ENCODE measurements at regions not wholly inside any gene's neighbourhood (a gene's known extent, or its start where the extent isn't known, plus 50 kb on each side); places are given as distances from the start of the nearest gene placed in this dataset.

GRCh38 chr6:872570-873125 lies 179.7 kb upstream of the EXOC2 start:
- Histone ChIP-seq H3K4me3 (replicated peaks in 1 of 2; ENCODE audit: low read depth in 1 of 2, low read length in 2 of 2) (no peak overlapping the region), H2AFZ (ENCODE audit: low read depth, low read length, poor library complexity, severe bottlenecking) (no peak overlapping the region), H3K9me3 (ENCODE audit: control insufficient read depth in 1 of 2, insufficient read depth in 1 of 2, low read depth in 1 of 2, low read length in 2 of 2) (no peaks in the 10 kb centered on the region), H3K4me1 (ENCODE audit: control insufficient read depth in 1 of 2, insufficient read depth in 2 of 2, low read length in 2 of 2) (no peaks in the 10 kb centered on the region), H3K79me2 (ENCODE audit: insufficient read depth, low read length) (no peaks in the 10 kb centered on the region), H3K9me2 (ENCODE audit: insufficient read depth) (no peaks in the 10 kb centered on the region), H4K20me1 (ENCODE audit: insufficient read depth) (no peaks in the 10 kb centered on the region), H3K4me2 (ENCODE audit: low read length) (no peak overlapping the region), H3K36me3 (ENCODE audit: control insufficient read depth in 1 of 2, insufficient read depth in 2 of 2, low read length in 2 of 2) (no peaks in the 10 kb centered on the region), H3K27me3 (ENCODE audit: insufficient read depth, low read length) (0 out of 2 replicates have a peak, but pooled peaks cover 4% of the 10 kb centered on the region), H3K27ac (ENCODE audit: low read depth, low read length) (no peak overlapping the region), H3K9ac (ENCODE audit: low read length) (no peak overlapping the region)
- intact Hi-C loops (cut with micrococcal nuclease): no loop called here
- no peak for DNase-seq (ENCODE audit: low read depth, low spot score)
- ChIA-PET POLR2A (no interaction called here), CTCF (no interaction called here), RAD21 (ENCODE audit: low non-redundant PET in 1 of 2, low total read pairs in 2 of 2, uncharacterized antibody in 2 of 2, unreplicated experiment in 2 of 2) (no interaction called here)
- BruUV-seq (replicated peaks): no TSS peak
- no peak for TF ChIP-seq POLR2AphosphoS5 (IDR thresholded peaks at IDR 0.05; ENCODE audit: low read depth, low read length)
- ATAC-seq: no peak

GRCh38 chr6:871503-871902 lies 178.6 kb upstream of the EXOC2 start:
- H3K4me2 ChIP-seq (ENCODE audit: low read length): no peak overlapping the region
- no peak overlapping the region for H2AFZ ChIP-seq (ENCODE audit: low read depth, low read length, poor library complexity, severe bottlenecking)
- ChIA-PET RAD21 (ENCODE audit: low non-redundant PET in 1 of 2, low total read pairs in 2 of 2, uncharacterized antibody in 2 of 2, unreplicated experiment in 2 of 2) (no interaction called here), POLR2A (no interaction called here), CTCF (no interaction called here)
- no peaks in the 10 kb centered on the region for H3K27me3 ChIP-seq (ENCODE audit: insufficient read depth, low read length)
- H3K79me2 ChIP-seq (ENCODE audit: insufficient read depth, low read length): no peaks in the 10 kb centered on the region
- no peaks in the 10 kb centered on the region for H4K20me1 ChIP-seq (ENCODE audit: insufficient read depth)
- TF ChIP-seq YY1 (IDR thresholded peaks at IDR 0.05; ENCODE audit: extremely low read depth, insufficient replicate concordance, low read depth, low read length) (no peak), ZBTB33 (IDR thresholded peaks at IDR 0.05; ENCODE audit: extremely low read depth, insufficient replicate concordance, low read length) (no peak), SRF (IDR thresholded peaks at IDR 0.05; ENCODE audit: low read depth) (no peak), EZH2phosphoT487 (IDR thresholded peaks at IDR 0.05; ENCODE audit: borderline replicate concordance) (no peak), TCF7L2 (IDR thresholded peaks at IDR 0.05; ENCODE audit: borderline replicate concordance, extremely low read depth, insufficient read depth, insufficient read length) (no peak), EGR1 (IDR thresholded peaks at IDR 0.05; ENCODE audit: low read depth) (no peak), ZNF274 (IDR thresholded peaks at IDR 0.05; ENCODE audit: low read depth, low read length) (no peak), POLR2A (IDR thresholded peaks at IDR 0.05; ENCODE audit: borderline replicate concordance, extremely low read depth, insufficient read depth, insufficient read length) (no peak), POLR2AphosphoS5 (IDR thresholded peaks at IDR 0.05; ENCODE audit: low read depth, low read length) (no peak), CTCF (IDR thresholded peaks at IDR 0.05 in 2 of 3, conservative IDR thresholded peaks at IDR 0.05 in 1 of 3; ENCODE audit: borderline replicate concordance in 1 of 3, insufficient read depth in 1 of 3, low read depth in 2 of 3, low read length in 2 of 3) (no peak), EZH2 (IDR thresholded peaks at IDR 0.05) (no peak)
- no peak overlapping the region for H3K9ac ChIP-seq (ENCODE audit: low read length)
- no peak overlapping the region for H3K27ac ChIP-seq (ENCODE audit: low read depth, low read length)
- no peaks in the 10 kb centered on the region for H3K9me3 ChIP-seq (ENCODE audit: control insufficient read depth in 1 of 2, insufficient read depth in 1 of 2, low read depth in 1 of 2, low read length in 2 of 2)
- no peaks in the 10 kb centered on the region for H3K9me2 ChIP-seq (ENCODE audit: insufficient read depth)
- H3K36me3 ChIP-seq (ENCODE audit: control insufficient read depth in 1 of 2, insufficient read depth in 2 of 2, low read length in 2 of 2): no peaks in the 10 kb centered on the region
- H3K4me3 ChIP-seq (replicated peaks in 1 of 2; ENCODE audit: low read depth in 1 of 2, low read length in 2 of 2): no peak overlapping the region
- BruUV-seq (replicated peaks): no TSS peak
- intact Hi-C loops (cut with micrococcal nuclease): no loop called here
- DNase-seq (ENCODE audit: low read depth, low spot score) (no peak), ATAC-seq (no peak)
- no peaks in the 10 kb centered on the region for H3K4me1 ChIP-seq (ENCODE audit: control insufficient read depth in 1 of 2, insufficient read depth in 2 of 2, low read length in 2 of 2)
